Epithelial cell of proximal tubule (primary cell): ENCODE measurements at regions not wholly inside any gene's neighbourhood (a gene's known extent, or its start where the extent isn't known, plus 50 kb on each side); places are given as distances from the start of the nearest gene placed in this dataset.

Experiments used
- DNase-seq: peaks from one replicate; pipeline ENCODE4 v3.0.0-alpha.2; 2011; ENCODE audit warnings: low read depth
- H3K4me3 ChIP-seq: 2 replicates; pipeline ENCODE4 v1.5.1; 2011; ENCODE audit warnings: low read depth, mild to moderate bottlenecking, low read length
- TF ChIP-seq, protein P1 (sequence below): conservative IDR thresholded peaks from 2 replicates; pipeline ENCODE4 v1.5.1; 2012; ENCODE audit warnings: low read depth, mild to moderate bottlenecking, low read length

DNA sequence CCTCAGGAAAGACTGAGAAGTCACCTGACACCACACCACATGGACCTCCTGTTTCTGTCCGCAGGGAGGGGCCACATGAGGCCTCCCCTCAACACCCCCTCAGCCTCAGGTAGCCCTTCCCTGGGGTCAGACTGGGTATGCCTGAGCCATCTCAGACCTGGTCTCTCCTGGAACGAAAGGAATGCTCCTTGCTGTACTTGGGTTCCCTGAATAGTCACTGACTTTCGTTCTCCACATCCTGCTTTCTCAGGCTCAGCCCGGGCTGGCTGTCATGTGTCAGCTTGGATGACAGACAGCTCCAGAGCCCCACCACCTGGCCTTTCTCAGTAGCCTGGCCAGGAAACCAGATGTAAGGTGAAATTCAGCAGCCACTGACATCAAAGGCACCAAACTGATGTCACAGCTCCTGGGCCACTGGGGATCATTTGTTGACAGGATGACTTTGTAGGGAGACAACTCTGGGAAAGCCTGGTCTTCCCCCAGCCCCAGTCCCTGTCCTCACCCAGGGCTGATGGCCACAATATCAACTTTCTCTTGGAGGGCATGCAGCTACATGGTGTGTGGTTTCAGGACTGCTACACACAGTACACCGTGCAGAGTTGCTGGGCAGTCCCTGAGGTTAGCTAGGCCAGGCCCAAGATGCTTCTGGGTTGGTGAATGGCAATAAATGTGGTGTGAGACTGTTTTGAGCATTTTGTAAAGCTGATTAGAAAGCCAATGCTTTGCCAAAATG is 141.4 kb upstream of the MRPS22 start:
- peak; percentile 26 for DNase-seq
- no peak overlapping the region for H3K4me3 ChIP-seq
- TF ChIP-seq, protein P1, sequence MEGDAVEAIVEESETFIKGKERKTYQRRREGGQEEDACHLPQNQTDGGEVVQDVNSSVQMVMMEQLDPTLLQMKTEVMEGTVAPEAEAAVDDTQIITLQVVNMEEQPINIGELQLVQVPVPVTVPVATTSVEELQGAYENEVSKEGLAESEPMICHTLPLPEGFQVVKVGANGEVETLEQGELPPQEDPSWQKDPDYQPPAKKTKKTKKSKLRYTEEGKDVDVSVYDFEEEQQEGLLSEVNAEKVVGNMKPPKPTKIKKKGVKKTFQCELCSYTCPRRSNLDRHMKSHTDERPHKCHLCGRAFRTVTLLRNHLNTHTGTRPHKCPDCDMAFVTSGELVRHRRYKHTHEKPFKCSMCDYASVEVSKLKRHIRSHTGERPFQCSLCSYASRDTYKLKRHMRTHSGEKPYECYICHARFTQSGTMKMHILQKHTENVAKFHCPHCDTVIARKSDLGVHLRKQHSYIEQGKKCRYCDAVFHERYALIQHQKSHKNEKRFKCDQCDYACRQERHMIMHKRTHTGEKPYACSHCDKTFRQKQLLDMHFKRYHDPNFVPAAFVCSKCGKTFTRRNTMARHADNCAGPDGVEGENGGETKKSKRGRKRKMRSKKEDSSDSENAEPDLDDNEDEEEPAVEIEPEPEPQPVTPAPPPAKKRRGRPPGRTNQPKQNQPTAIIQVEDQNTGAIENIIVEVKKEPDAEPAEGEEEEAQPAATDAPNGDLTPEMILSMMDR: peak; percentile 64

DNA sequence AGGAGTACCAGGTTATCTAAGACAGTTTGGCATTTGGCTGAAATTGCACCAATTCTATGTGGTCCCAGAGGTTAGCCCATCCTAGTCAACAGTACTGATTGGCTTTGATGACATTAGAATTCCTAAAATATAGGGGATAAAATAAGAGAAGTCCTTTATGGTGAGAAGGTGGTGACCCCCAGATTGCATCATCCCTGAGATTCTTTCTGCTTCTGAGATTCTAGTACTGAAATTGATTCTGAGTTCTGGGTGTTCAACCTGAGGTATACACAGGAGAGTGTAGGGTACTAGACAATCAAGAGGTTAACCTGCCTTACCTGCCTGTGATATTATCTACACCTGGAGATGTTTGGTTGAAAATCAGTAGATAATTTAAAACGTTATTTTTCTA is 140.9 kb upstream of the MRPS22 start:
- TF ChIP-seq, protein P1: no peak
- no peak overlapping the region for H3K4me3 ChIP-seq
- no peak for DNase-seq

GRCh38 chr3:139203752-139204151 is 140.1 kb upstream of the MRPS22 start:
- H3K4me3 ChIP-seq: no peak overlapping the region
- DNase-seq: no peak
- TF ChIP-seq, protein P1: no peak

GRCh38 chr3:139204728-139205127 is 139.1 kb upstream of the MRPS22 start:
- no peak for DNase-seq
- TF ChIP-seq, protein P1: no peak
- H3K4me3 ChIP-seq: no peak overlapping the region

DNA sequence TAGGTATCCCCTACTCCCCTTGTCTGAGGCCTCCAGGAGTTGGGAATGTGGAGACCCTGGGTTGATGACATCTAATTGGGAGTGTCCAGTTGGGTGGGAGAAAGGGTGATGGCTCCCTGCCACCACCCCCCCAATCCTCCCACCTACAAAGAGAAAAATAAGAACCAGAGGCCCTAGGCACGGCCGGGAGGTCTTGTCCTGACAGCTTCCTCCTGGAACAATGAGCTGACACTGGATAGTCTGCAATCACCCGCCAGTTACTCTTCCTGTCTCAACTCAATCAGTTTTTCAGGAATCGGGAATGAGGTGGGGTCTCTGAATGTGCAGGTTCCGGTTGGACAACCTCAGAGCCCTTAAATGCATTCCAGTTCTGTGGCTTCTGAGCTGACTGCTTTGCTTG is 129.9 kb upstream of the MRPS22 start:
- TF ChIP-seq, protein P1: no peak
- DNase-seq: no peak

DNA sequence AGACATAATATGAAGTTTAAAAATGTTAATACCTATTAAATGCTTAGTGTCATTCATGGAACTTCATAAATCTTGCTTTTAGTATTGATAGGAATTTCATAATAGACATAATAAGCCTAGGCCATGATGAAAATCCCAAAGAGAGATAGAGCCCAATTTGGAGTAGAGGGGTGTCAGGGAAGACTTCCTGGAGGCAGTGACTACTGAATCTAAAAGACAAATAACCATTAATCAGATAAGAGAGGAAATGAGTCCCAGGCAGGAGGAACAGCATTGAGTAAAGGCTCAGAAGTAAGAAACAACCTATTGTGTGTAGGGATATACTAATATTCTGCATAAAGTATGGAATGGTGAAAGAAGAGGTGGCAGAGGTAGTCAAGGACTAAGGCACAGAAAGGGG is 126.9 kb upstream of the MRPS22 start:
- H3K4me3 ChIP-seq: no peak overlapping the region
- DNase-seq: no peak
- TF ChIP-seq, protein P1: no peak

More for the DNA sequence above, 129.9 kb upstream of the MRPS22 start:
- H3K4me3 ChIP-seq: no peak overlapping the region

DNA sequence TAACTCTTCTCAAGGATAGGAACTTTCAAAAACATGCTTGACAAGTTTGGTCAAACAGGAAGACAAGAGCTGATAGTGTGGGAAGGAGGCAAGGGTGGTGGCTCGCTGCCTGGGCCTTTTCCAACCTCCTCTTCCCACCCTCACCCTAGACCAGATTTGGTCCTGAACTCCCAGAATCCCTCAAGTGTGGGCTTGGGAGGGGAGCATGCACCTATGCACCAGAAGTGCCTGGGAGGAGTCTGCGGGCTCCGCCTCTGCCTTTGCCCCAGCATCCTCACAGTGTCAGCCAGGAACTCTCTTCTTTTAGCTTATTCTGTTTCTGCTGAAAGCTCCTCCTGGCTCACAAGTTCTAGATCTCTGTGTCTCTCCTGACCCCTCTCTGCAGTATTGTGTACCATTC is 126.2 kb upstream of the MRPS22 start:
- H3K4me3 ChIP-seq: no peak overlapping the region
- DNase-seq: no peak
- TF ChIP-seq, protein P1: no peak
